NCI-H748 treated with DMSO at 0.1 percent for 48 hours (cell line): ENCODE measurements at regions not wholly inside any gene's neighbourhood (a gene's known extent, or its start where the extent isn't known, plus 50 kb on each side); places are given as distances from the start of the nearest gene placed in this dataset.
"Not testable (repeated sequence)": the region's sequence is repeated elsewhere in the genome, so short reads cannot be mapped to it uniquely, and the experiment has no call there.

ENCODE experiments used
- DNase-seq: peaks from one replicate; lab custom pipeline; 2025; lab: John Stamatoyannopoulos, UW

DNA sequence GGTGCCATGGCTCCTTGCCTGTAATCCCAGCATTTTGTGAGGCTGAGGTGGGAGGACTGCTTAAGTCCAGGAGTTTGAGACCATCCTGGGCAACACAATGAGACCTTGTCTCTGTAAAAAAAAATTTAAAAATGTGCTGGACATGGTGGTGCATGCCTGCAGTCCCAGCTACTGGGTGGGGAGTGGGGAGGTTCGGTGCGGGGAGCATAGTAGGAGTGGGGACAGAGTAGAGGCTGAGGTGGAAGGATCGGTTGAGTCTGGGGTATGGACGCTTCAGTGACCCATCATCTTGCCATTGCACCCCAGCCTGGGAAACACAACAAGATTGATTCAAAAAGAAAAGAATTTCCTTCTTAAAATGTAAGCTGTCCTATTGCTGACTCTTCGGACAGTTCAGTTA, 1490.0 kb upstream of the GBE1 start:
- no peak for DNase-seq

DNA sequence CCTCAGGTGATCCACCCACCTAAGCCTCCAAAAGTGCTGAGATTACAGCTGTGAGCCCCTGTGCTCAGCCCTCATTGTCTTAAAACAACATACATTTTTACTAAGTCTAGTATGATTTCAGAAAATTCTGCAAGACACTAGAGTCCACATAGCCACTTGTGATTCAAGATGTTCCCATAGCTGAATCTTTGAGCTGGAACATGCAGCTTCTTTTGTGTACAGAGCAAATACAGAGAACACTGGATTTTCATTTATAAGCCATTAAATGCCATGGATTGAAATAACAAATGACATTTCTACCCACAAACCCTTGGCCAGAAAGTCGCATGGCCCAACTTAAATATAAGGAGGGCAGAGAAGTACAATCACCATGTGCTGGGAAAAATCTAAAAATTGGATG, 1489.2 kb upstream of the GBE1 start:
- DNase-seq: no peak

DNA sequence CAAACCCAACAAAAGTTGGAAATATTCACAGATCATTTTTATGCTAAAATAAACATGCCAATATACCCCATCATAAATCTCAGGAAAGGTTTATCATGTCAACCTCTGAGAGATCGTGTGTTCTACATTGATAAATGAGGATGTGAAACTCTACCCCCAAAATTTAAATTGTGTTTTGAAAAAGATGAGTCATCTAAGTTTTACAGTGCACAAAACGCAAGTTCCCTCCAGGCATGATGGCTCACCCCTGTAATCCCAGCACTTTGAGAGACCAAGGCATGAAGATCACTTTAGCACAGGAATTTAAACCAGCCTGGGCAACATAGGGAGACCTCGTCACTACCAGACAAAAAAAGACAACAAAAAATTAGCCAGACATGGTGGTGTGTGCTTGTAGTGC, 1487.0 kb upstream of the GBE1 start:
- DNase-seq: no peak

DNA sequence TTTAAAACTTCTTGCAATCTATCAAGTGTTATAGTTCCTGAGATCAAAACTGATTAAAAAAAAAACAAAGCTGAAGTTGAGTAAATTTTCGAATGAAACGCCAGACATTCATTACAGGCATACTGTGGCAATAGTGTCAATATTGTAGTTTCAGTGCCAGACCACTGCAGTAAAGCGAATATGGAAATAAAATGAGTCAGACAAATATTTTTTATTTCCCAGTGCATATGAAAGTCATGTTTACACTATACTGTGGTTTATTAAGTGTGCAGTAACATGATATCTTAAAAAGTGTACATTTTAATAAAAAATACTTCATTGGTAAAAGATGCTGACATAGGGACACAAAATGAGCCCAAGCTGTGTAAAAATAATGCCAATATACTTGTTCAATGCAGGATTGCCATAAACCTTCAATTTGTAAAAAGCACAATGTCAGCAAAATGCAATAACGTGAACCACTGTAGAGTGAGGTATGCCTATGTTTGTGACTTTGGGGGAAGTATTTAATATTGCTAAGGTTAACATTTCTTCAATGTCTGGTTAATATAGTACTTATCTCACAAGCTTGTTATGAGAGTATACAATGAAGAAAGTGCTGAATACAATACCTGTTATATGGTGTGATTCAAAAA, 1473.9 kb upstream of the GBE1 start:
- DNase-seq: no peak

DNA sequence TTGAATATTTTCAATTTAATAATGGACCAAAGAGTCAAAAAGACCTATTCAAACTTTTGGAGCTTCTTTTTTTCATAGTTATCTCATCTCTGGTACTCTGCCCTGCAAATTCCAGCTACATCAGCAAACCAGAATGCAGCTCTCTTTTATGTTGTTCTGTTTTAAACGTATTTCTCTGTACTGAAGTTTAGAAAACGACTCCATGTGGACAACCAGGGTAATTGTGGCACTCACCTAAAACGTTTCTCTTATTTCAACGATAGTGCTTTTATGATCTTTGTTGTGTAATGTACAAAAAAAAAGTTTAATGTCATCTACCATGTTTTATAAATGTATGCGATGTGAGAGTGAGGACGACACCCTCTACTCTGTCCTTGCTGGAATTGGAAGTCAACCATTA, 1472.3 kb upstream of the GBE1 start:
- DNase-seq: no peak

DNA sequence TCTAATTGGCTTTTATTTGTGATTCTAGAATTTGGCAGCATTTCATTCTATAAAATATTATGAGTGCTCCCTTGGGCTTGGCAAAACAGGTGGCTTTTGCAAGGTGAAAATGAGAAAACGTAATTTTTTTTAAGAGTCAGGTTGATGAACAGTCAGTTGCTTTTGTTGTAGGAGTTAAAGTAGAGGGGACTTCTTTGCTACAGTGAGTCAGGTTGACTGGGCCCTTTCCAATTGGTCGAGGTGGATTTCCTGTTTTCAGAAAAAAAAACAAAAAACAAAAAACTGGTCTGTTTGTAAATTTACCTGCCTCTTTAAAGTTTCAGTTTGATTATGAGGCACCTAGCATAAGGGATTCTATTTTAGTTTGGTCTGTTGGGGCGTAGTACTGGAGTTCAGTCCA, 1469.4 kb upstream of the GBE1 start:
- DNase-seq: no peak

DNA sequence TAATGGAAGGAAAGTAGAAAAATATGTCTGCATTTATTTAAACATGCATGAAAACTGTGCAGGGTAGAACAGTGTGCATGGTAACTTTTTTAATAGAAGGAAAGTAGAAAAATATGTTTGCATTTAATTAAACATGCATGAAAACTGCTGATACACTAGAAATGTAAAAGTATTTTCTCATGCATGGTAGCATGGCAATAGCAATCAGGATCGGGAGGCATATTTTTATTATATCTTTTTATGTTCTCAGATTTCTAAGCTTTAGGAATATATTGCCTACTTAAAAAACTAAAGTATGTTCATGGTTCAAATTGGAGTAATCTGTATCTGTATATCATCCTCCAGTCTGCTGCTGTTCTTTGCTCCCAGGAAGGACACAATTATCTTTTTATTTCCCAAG, 1468.9 kb upstream of the GBE1 start:
- DNase-seq: no peak

DNA sequence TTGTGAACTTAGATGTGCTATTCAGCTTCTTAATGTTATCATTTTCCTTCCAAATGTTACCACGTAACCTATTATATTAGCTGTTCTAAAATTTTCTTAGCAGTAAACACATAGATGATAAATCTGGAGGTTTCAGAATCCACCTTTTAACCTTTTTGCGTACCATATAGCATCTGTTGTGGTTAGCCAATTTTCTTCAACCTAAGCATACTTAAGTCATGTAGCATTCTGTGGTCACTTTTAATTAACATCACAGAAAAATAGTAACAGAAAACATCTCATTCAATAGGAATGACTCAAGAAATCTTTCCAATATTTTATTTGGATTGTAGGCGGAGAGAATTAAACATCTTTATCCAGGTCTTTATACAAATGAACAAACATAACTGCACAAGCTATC, 1465.3 kb upstream of the GBE1 start:
- DNase-seq: no peak

DNA sequence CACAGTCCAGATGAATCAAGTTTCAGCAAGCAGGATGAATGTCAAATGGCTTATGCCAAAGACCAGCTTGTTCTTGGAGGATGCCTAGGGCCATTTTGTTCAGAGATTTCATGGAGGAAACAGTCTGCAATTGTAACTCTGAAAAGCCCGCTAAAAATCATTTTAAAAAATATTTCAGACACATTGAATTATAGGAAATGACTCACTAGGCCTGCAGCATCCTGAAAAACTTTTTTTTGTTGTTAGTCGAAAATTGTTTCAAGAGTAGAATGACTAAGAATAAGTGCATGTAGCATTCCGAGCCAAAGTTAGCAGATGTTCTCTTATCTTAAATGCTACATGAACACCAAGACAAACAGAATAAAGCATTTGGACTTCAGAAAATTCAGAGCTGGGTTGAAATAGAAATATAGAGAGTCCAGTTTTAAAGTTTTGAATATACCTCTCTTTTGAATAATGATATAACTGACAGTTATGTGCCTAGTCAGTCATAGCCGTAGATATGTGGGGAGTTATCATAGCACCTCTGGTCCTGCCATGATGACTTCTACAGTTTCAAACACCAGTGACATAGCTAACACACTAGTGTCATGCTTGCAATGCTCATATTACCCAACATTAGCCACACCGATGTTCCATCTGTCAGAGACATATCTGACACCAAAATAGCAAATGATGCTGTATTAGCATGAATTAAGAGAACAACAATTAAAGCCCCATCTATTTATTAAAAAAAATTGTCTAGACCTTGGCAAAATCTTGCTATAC, 1462.8 kb upstream of the GBE1 start:
- no peak for DNase-seq

DNA sequence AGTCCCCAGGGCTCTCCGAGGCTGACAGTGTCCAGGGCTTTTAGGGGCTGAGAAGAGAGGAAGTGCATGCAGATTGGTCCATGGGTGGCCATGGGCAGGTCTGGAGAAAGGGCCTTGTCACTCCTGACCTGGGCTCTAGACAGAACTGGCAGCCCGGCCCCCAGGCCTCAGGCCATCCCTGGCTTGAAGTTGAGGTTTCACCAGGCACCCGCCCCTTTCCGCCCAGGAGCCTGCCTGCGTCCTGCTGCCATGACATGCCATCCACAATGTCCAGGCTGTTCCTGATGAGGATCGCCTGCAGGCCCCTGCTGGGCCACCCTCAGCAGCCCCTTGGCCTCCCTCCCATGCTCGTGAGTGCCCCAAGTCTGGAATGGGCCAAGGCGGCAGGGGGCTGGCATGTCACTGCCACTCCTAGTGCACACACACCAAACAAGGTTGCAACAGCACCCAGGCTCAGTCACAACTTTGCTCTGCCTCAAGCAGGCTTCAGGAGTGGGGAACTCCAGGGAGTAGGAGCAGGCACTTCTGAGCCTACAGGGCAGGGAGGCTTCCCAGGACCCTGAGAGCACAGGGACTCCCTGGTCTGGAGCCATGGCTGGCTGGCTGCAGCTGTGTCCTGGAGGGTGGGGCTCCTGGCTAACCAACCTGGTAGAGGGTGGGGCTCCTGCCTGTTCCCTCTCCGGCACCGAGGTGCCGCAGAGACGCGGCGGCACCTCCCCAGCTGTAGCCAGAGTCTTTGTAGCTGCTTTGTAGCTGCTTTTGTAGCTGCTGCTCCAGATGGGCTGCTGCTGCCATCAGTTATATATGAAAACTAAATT, 1457.1 kb upstream of the GBE1 start:
- no peak for DNase-seq

DNA sequence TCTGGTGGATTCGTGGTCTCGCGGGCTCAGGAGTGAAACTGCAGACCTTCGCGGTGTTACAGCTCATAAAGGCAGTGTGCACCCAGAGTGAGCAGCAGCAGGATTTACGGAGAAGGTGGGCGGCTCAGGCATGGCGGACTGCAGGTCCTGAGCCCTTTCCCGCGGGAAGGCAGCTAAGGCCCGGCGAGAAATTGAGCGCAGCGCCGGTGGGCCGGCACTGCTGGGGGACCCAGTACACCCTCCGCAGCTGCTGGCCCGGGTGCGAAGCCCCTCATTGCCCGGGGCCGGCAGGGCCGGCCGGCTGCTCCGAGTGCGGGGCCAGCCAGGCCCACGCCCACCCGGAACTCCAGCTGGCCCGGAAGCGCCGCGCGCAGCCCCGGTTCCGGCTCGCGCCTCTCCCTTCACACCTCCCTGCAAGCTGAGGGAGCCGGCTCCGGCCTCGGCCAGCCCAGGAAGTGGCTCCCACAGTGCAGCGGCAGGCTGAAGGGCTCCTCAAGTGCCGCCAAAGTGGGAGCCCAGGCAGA, 1456.2 kb upstream of the GBE1 start:
- not testable (repeated sequence) for DNase-seq

DNA sequence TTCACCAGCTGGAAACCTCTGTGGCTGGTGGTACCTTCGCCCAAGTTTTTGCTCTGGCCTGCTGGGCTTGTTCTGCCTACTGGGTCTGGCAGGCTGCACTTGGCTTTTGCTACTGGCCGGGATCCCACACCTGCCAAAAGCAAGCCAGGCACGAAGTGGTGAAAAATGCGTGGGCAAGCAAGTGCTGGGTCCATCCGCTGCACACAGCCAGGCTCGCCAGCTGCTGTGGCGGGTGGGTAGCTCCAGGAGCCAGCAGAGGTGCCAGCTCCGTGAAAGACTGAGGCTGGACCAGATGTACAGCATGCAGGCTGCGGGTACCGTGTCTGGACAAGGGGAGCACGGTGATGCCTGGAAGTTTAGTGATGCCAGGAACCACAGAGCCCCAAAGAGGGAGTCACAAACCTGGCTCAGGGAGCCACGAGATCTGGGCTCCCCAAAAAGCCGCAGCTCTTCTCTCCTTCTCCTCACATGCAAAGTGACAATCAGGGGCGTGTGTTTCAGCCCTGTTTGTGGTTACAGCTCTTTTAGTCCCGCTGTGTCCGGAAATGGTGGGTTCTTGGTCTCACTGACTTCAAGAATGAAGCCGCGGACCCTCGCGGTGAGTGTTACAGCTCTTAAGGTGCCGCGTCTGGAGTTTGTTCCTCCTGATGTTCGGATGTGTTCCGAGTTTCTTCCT, 1455.6 kb upstream of the GBE1 start:
- DNase-seq: no peak

DNA sequence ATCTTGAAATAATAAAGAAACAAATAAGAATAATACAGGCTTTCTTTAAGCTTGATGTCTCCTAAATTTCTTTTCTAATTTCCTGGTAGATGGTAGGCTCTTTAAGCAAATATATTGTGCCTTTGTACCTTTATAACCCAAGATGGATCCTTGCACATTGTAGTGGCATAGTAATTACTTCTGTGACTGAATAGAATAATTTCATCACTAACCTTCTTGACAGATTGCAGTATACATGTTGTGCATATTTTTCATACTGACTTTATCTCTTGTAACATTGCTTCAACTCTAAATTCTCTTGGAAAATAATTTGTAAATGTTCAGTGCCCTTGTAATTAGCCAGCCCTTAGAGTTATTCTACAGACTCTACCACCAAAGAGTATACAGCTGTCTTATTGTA, 1433.8 kb upstream of the GBE1 start:
- DNase-seq: no peak

DNA sequence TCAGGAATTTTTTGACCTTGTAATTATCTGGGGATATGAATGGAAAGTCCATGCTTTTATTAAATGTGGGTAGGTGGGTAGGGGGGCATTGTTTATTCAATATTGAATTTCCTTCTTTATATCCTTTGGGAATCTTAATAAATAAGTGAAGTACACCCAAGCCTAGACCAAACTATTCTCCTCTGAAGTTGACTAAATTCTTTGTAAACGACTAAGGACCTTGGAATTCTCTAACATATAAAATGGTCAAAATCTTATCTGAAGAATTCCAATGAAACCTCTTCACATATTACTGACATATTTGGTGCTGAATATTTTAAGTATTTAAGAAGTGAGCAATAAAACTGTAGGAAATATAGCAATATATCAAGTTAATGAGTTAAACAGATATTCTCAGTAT, 1432.1 kb upstream of the GBE1 start:
- no peak for DNase-seq

DNA sequence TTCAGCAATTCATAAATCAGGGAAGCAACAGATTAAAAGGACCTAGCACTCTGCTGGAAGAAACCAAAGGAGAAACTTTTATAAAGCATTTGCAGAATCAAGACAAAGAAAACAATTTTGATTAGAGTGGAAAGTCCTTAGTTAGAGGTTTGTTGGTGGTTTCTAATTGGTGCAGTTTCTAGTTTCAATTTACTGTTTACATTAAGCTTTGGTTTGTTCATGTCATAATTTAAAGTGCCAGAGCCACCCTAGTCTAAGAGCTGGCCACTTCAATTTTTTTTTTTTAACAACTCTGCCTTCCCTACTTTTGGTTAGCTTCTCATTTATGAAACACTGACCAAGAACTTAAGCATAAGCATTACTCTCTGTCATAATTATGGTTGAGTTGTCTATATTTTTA, 1428.2 kb upstream of the GBE1 start:
- DNase-seq: no peak

DNA sequence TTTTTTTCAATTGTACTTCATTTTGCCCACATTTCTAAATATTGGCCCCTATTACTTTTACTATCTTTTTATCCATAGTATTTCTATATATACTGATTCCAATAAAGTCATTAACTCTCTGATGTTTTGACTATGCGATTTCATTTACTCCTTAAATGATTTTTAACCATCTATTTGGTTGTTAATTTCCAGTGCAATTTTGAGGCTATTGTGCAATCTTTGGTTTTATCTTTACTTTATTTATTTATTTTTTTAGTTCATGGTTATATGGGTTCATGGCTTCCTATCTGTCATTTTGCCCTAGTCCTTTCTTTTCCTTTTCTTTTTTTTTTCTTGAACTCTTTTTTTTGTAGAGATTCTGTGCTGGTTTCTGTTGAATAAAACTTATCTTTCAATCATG, 1408.0 kb upstream of the GBE1 start:
- no peak for DNase-seq

DNA sequence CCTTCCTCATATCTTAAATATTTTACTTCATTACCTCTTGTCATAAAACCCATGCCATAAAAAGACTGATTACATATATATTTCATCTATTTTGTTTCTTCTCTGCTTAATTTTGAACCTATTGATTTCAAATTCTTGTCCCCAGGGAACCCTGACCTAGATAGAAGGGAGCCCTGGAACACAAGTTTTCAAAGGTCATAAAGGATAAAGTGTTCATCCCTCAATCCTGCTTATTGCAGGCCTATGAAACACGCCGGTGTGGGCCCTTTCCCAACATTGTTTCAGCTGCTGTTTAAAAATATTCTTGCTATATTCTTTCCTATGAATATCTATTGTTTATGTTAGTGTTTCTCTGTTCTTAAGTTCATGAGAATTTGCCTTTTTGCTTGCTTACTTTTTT, 1389.5 kb upstream of the GBE1 start:
- no peak for DNase-seq

DNA sequence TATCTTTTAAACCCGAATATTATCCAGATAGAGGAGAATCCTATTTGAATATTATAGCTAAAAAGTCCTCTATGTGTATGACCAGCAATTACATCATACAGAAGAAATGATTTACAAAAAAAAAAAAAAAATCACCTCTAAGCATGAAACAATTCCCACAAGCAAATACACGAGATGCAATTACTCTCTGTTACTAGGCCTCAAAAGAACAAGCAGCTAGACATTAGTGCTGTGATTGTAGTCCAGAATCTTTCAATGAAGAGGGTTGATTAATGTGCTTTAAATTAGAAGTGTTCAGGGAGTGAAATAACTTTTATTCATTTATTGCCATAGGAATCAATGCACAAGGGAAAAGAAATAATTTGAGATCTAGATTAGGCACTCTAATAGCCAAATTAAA, 1379.5 kb upstream of the GBE1 start:
- DNase-seq: no peak

DNA sequence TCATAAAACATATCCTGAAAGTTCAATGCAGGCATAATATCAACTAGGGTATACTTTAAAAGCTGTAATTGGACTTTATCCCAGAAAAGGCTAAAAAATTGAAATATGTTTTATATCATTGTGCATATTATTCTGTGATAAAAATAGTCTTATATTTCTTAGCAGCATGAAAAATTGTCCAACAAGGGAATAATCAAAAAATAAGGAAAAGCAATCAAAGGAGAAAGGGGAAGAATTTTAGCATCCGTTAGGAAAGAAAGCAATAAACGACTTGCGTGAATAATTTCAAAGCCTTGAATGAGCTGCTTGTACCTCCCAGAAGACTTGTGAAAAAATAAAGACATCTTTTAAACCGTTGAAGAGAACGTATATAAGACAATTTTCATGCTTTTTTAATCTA, 1369.8 kb upstream of the GBE1 start:
- no peak for DNase-seq

DNA sequence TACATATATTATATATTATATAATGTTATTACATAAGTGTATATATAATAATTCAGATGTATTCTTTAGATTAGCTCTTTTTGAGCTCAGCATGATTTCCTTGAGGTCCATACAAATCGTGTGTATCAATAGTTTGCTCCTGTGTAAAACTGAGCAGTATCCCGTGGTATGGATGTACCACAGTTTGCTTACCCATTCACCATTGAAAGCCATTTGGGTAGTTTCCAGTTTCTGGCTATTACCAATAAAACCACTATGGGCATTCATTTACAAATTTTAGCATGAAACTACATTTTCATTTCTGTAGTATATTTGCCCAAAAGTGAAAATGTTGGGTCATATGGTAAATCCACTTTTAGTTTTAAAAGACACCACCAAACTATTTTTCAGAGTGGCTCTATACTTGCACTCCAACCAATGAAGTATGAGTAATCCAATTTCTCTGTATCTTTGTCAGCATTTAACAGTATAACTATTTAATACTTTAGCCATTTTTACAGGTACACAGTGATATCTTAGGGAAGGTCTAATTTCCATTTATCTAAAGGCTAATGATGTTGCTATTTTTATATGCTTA, 1361.4 kb upstream of the GBE1 start:
- DNase-seq: no peak

DNA sequence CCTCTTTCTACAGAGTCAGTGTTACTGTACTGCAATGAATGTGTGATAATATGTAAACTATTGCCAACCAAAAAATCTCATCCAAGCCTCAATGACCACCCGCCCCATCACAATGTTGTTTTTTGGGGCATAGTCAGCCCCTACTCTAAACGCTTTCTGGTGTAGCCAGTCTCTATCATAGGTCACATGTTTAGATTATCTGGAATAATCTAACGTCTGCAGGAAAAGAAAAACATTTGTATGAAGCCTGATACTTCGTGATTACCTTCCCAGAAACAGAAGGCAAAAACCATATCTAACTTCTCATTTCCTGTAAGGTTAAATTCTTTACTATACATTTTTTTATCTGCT, 1331.8 kb upstream of the GBE1 start:
- DNase-seq: no peak
